ENCODE measurements at regions not wholly inside any gene's neighbourhood (a gene's known extent, or its start where the extent isn't known, plus 50 kb on each side); places are given as distances from the start of the nearest gene placed in this dataset.

DNA sequence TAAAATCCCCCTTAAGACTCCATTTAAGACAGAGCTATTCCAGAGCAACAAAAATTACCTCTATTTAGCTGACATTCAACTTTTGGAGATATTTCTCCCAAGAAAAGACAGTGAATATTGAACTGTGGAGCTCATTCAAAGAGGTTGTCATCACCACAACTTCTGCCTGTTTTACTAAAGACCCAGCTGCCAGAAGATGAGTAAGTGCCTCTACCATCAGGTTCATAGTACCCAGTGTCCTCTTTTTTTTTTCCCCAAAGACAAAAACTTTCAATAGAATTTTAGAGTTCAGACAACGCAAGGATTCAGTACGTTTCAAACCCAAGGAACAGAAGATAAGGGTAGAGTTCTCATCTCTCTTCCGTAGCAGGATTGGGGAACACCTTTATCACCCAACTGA lies 461.3 kb downstream of the BCAT1 start:
- TF ChIP-seq CREB1 (IDR thresholded peaks at IDR 0.05) (no peak), CREB1 (CRISPR knock-in tag; IDR thresholded peaks at IDR 0.05) (no peak), JUND (IDR thresholded peaks at IDR 0.05; ENCODE audit: borderline replicate concordance, low read depth, low read length) (no peak), JUND (tag; IDR thresholded peaks at IDR 0.05; ENCODE audit: borderline replicate concordance, low read depth, low read length) (no peak), NFXL1 (CRISPR knock-in tag; IDR thresholded peaks at IDR 0.05) (no peak), EP300 (IDR thresholded peaks at IDR 0.05; ENCODE audit: low read length) (no peak), TAL1 (IDR thresholded peaks at IDR 0.05) (no peak), ZFX (CRISPR knock-in tag; IDR thresholded peaks at IDR 0.05) (no peak), KLF10 (CRISPR knock-in tag; IDR thresholded peaks at IDR 0.05) (no peak), ATF7 (IDR thresholded peaks at IDR 0.05) (no peak), POLR2AphosphoS5 (IDR thresholded peaks at IDR 0.05; ENCODE audit: control insufficient read depth, insufficient read depth, low read depth, low read length) (no peak), MTA1 (IDR thresholded peaks at IDR 0.05; ENCODE audit: borderline replicate concordance) (no peak)
